HEK293T (cell line): ENCODE measurements at regions not wholly inside any gene's neighbourhood (a gene's known extent, or its start where the extent isn't known, plus 50 kb on each side); places are given as distances from the start of the nearest gene placed in this dataset.
"Not testable (repeated sequence)": the region's sequence is repeated elsewhere in the genome, so short reads cannot be mapped to it uniquely, and the experiment has no call there.

Experiments
- CTCF ChIA-PET: fragments of 350-600 bp; formaldehyde crosslinking; extraction: SDS; loops from one replicate; lab custom pipeline; 2021; ENCODE audit warnings: antibody characterized with exemption, inconsistent platforms; lab: Yijun Ruan, JAX
- POLR2A ChIA-PET: fragments of 350-600 bp; formaldehyde crosslinking; extraction: SDS; loops from one replicate; lab custom pipeline; 2020; ENCODE audit warnings: antibody characterized with exemption, inconsistent platforms; lab: Yijun Ruan, JAX
- DNase-seq: peaks from one replicate; pipeline ENCODE4 v3.0.0; 2012; ENCODE audit warnings: mixed read lengths; ENCODE audit errors: extremely low spot score
- ARNT ChIP-seq: fragments of 450-650 bp; IDR thresholded peaks from 2 replicates; pipeline ENCODE4 v1.6.1; 2017; ENCODE audit warnings: mild to moderate bottlenecking
- BHLHE40 ChIP-seq: fragments of 450-650 bp; IDR thresholded peaks from 2 replicates; pipeline ENCODE4 v1.6.1; 2016; ENCODE audit warnings: mild to moderate bottlenecking, moderate library complexity, borderline replicate concordance
- CTBP1 ChIP-seq: fragments of 450-650 bp; IDR thresholded peaks from 2 replicates; pipeline ENCODE4 v1.6.1; 2016; ENCODE audit warnings: borderline replicate concordance
- ELF4 ChIP-seq: fragments of 450-650 bp; IDR thresholded peaks from 2 replicates; pipeline ENCODE4 v1.6.1; 2017; ENCODE audit warnings: antibody characterized with exemption
- FOXA1 ChIP-seq: fragments of 450-650 bp; IDR thresholded peaks from 2 replicates; pipeline ENCODE4 v1.6.1; 2016; ENCODE audit warnings: mild to moderate bottlenecking
- FOXK2 ChIP-seq: fragments of 450-650 bp; IDR thresholded peaks from 2 replicates; pipeline ENCODE4 v1.6.1; 2016; ENCODE audit warnings: mild to moderate bottlenecking
- FOXM1 ChIP-seq: fragments of 450-650 bp; IDR thresholded peaks from 2 replicates; pipeline ENCODE4 v1.6.1; 2017; ENCODE audit warnings: mild to moderate bottlenecking, borderline replicate concordance
- HDGF ChIP-seq: fragments of 450-650 bp; IDR thresholded peaks from 2 replicates; pipeline ENCODE4 v1.6.1; 2017; ENCODE audit warnings: antibody characterized with exemption, borderline replicate concordance
- L3MBTL2 ChIP-seq: fragments of 450-650 bp; conservative IDR thresholded peaks from 2 replicates; pipeline ENCODE4 v1.6.1; 2016; ENCODE audit warnings: mild to moderate bottlenecking
- LEF1 ChIP-seq: fragments of 450-650 bp; IDR thresholded peaks from 2 replicates; pipeline ENCODE4 v1.6.1; 2017; ENCODE audit warnings: mild to moderate bottlenecking, borderline replicate concordance
- NFRKB ChIP-seq: fragments of 450-650 bp; IDR thresholded peaks from 2 replicates; pipeline ENCODE4 v1.6.1; 2016; ENCODE audit warnings: mild to moderate bottlenecking, moderate library complexity
- SP1 ChIP-seq: fragments of 450-650 bp; IDR thresholded peaks from 2 replicates; pipeline ENCODE4 v1.6.1; 2017
- SUZ12 ChIP-seq: fragments of 450-650 bp; IDR thresholded peaks from 2 replicates; pipeline ENCODE4 v1.6.1; 2016; ENCODE audit warnings: mild to moderate bottlenecking
- TARDBP ChIP-seq: fragments of 450-650 bp; IDR thresholded peaks from 2 replicates; pipeline ENCODE4 v1.6.1; 2016
- ZNF384 ChIP-seq: fragments of 450-650 bp; IDR thresholded peaks from 2 replicates; pipeline ENCODE4 v1.6.1; 2016
- TF ChIP-seq, protein P1 (sequence below): fragments of 450-650 bp; IDR thresholded peaks from 2 replicates; pipeline ENCODE4 v1.6.1; 2016

- POLR2A ChIA-PET: no interaction called here
- no peak for DNase-seq
- no peak for TF ChIP-seq TARDBP
- TF ChIP-seq SP1: no peak
- TF ChIP-seq, protein P1, sequence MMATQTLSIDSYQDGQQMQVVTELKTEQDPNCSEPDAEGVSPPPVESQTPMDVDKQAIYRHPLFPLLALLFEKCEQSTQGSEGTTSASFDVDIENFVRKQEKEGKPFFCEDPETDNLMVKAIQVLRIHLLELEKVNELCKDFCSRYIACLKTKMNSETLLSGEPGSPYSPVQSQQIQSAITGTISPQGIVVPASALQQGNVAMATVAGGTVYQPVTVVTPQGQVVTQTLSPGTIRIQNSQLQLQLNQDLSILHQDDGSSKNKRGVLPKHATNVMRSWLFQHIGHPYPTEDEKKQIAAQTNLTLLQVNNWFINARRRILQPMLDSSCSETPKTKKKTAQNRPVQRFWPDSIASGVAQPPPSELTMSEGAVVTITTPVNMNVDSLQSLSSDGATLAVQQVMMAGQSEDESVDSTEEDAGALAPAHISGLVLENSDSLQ: no peak
- no peak for TF ChIP-seq ZNF384
- no peak for TF ChIP-seq NFRKB
- no peak for TF ChIP-seq ARNT
- TF ChIP-seq FOXM1: no peak
- no peak for TF ChIP-seq ELF4
- no peak for TF ChIP-seq HDGF
- no peak for TF ChIP-seq FOXK2
- TF ChIP-seq BHLHE40: no peak
- TF ChIP-seq L3MBTL2: no peak
- TF ChIP-seq FOXA1: no peak
- no peak for TF ChIP-seq CTBP1
- no peak for TF ChIP-seq LEF1
- no peak for TF ChIP-seq SUZ12
- CTCF ChIA-PET: interaction anchor here (1.1 kb wide), 1 partner anchor 8 kb away, joined by 5 read pairs; no protein-coding TSS in a partner anchor
Observed at GRCh38 chr1:118555638-118556037, 370.6 kb upstream of the SPAG17 start.

DNA sequence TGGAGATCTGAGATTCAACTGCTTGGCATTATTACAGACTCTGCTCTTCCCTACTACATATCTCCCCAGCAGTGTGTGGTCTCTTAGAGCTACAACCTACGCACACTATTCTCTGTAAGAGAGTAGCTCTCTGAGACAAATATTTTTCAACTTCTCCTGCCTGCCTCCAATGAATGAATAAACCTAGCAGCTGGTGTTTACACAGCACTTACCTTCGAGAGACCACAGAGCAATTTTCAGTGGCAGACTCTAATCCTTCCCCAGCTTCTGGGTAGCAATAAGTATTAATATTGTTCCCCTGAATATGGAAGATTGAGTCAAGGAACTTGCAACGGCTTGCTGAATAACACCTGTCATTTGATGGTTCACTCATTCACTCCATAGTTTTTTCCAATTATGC, 350.9 kb upstream of the SPAG17 start:
- TF ChIP-seq LEF1 (no peak), ARNT (no peak), SP1 (no peak), TARDBP (no peak), ELF4 (no peak), BHLHE40 (no peak), NFRKB (no peak), FOXM1 (no peak), FOXK2 (no peak), L3MBTL2 (no peak)
- TF ChIP-seq, protein P1: no peak
- POLR2A ChIA-PET: no interaction called here
- no peak for DNase-seq
- CTCF ChIA-PET: no interaction called here

- DNase-seq, CTCF ChIA-PET, POLR2A ChIA-PET: not testable (repeated sequence)
Observed at GRCh38 chr1:118511922-118512321, 326.9 kb upstream of the SPAG17 start.

DNA sequence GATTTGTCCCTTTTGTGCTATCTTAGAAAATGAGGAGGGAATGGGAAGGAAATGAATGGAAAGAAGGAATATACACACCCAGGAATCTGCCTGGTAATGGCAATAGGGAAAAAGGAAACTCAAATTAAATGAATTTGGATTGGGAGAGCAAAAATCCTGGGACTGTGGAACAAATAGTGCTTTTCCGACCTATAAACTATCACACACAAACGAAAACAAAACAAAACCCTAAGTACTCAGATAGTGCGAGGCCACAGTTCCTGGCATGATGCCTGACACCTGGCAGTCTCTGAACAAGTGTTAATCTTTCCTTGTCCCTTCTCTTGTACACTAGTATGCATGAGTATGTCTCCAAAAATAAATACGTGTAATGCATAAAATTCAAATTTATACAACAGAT, 319.8 kb upstream of the SPAG17 start:
- no peak for TF ChIP-seq FOXA1
- TF ChIP-seq ARNT: no peak
- no peak for TF ChIP-seq TARDBP
- TF ChIP-seq CTBP1: no peak
- no peak for TF ChIP-seq HDGF
- no peak for TF ChIP-seq LEF1
- TF ChIP-seq ZNF384: no peak
- no peak for TF ChIP-seq SP1
- no peak for TF ChIP-seq SUZ12
- no peak for TF ChIP-seq ELF4
- TF ChIP-seq FOXK2: no peak
- no peak for TF ChIP-seq FOXM1
- no peak for TF ChIP-seq NFRKB
- TF ChIP-seq, protein P1: no peak
- no peak for TF ChIP-seq L3MBTL2
- TF ChIP-seq BHLHE40: no peak
- CTCF ChIA-PET: no interaction called here
- DNase-seq: no peak
- POLR2A ChIA-PET: no interaction called here

DNA sequence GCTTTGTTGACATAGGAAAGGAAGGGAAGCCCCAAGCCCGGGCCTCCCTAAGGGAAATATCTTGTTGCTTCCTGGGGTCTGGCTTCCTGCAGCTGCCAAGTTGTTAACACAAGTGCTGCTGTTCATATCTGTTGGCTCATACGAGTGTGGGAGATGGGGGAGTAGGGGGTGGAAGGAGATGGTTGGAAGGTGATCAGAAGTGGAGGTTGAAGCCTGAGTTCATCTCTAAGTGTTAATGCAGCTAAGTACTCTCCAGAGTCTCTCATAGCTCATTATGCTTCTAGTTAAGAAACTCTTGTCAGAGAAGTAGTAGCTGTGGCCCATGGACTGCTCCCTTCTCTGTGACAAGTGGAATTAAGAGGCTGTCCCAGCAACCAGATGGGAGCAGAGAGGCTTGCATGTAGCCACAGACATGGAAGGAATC, 319.2 kb upstream of the SPAG17 start:
- ChIA-PET POLR2A (no interaction called here), CTCF (no interaction called here)
- TF ChIP-seq FOXK2: no peak
- TF ChIP-seq ELF4: no peak
- no peak for TF ChIP-seq FOXM1
- no peak for TF ChIP-seq NFRKB
- no peak for TF ChIP-seq L3MBTL2
- TF ChIP-seq SP1: no peak
- TF ChIP-seq SUZ12: no peak
- TF ChIP-seq, protein P1: no peak
- TF ChIP-seq ARNT: no peak
- no peak for TF ChIP-seq FOXA1
- no peak for TF ChIP-seq HDGF
- no peak for TF ChIP-seq BHLHE40
- no peak for TF ChIP-seq CTBP1
- TF ChIP-seq LEF1: no peak
- no peak for DNase-seq

GRCh38 chr1:118503752-118504151, 318.7 kb upstream of the SPAG17 start:
- POLR2A ChIA-PET: no interaction called here

More at GRCh38 chr1:118503752-118504151, 318.7 kb upstream of the SPAG17 start:
- no peak for DNase-seq
- CTCF ChIA-PET: no interaction called here
- TF ChIP-seq SUZ12 (no peak), TARDBP (no peak), LEF1 (no peak), L3MBTL2 (no peak), HDGF (no peak), SP1 (no peak), CTBP1 (no peak), ARNT (no peak), ZNF384 (no peak), FOXK2 (no peak), FOXA1 (no peak), BHLHE40 (no peak), NFRKB (no peak), ELF4 (no peak), FOXM1 (no peak)
- TF ChIP-seq, protein P1: no peak
